H1 (cell line): ENCODE measurements at regions not wholly inside any gene's neighbourhood (a gene's known extent, or its start where the extent isn't known, plus 50 kb on each side); places are given as distances from the start of the nearest gene placed in this dataset.

Experiments
- CTCF ChIA-PET: fragments of 300-600 bp; sonication (Branson Sonifier 250); formaldehyde crosslinking; loops from one replicate; lab custom pipeline; 2021; ENCODE audit not compliant: partially characterized antibody; lab: Charles Lee
- POLR2A ChIA-PET: fragments of 300-600 bp; sonication (Branson Sonifier 250); formaldehyde crosslinking; loops from one replicate; lab custom pipeline; 2021; ENCODE audit warnings: inconsistent platforms; ENCODE audit not compliant: partially characterized antibody; lab: Charles Lee
- DNase-seq, 2 experiments: peaks; one replicate each; pipeline versions ENCODE4 v3.0.0 to v3.0.0-alpha.2; 2010 to 2022; ENCODE audit warnings: low spot score in 2 of 2, low read depth in 1 of 2, mixed read lengths in 1 of 2
- FAIRE-seq: peaks from 2 replicates; lab custom pipeline; 2011; peaks lifted over from hg19 to GRCh38; lab: Jason Lieb, UNC
- H2AFZ ChIP-seq: 2 replicates; pipeline ENCODE4 v1.8.1; 2012; ENCODE audit warnings: low read length, inconsistent platforms
- H2AK5ac ChIP-seq: 2 replicates; pipeline ENCODE4 v1.6.1; 2013; ENCODE audit warnings: low read depth, low read length
- H2BK120ac ChIP-seq: replicated peaks from 2 replicates; pipeline ENCODE3; 2013; ENCODE audit warnings: low read depth, low read length, inconsistent platforms
- H2BK12ac ChIP-seq: 2 replicates; pipeline ENCODE4 v1.6.1; 2013; ENCODE audit warnings: low read depth, low read length
- H2BK15ac ChIP-seq: 2 replicates; pipeline ENCODE4 v1.6.1; 2013; ENCODE audit warnings: low read length
- H2BK20ac ChIP-seq: 2 replicates; pipeline ENCODE4 v1.6.1; 2013; ENCODE audit warnings: low read length
- H2BK5ac ChIP-seq: 2 replicates; pipeline ENCODE4 v1.6.1; 2013; ENCODE audit warnings: low read depth, low read length
- H3K14ac ChIP-seq: 2 replicates; pipeline ENCODE4 v1.6.1; 2013; ENCODE audit warnings: inconsistent platforms; ENCODE audit not compliant: insufficient read length
- H3K18ac ChIP-seq: 2 replicates; pipeline ENCODE4 v1.6.1; 2013; ENCODE audit warnings: low read length; ENCODE audit errors: extremely low read depth
- H3K23ac ChIP-seq: 2 replicates; pipeline ENCODE4 v1.6.1; 2013; ENCODE audit warnings: inconsistent platforms; ENCODE audit not compliant: insufficient read length
- H3K23me2 ChIP-seq: 2 replicates; pipeline ENCODE4 v1.6.1; 2013; ENCODE audit warnings: low read depth, low read length
- H3K27ac ChIP-seq: 2 replicates; pipeline ENCODE4 v1.6.1; 2011; ENCODE audit warnings: low read depth, low read length, inconsistent platforms
- H3K27me3 ChIP-seq, 4 experiments: replicated peaks in 1 of 4; 1 replicate in 1 of 4; 2 replicates in 3 of 4; pipeline versions ENCODE4 v1.6.1 to v1.8.1; 2011 to 2013; ENCODE audit warnings: low read length in 3 of 4, mild to moderate bottlenecking in 3 of 4, inconsistent platforms in 2 of 4, mixed read lengths in 2 of 4, moderate library complexity in 1 of 4; ENCODE audit not compliant: control insufficient read depth in 3 of 4, insufficient read depth in 3 of 4; ENCODE audit errors: extremely low read depth in 1 of 4
- H3K36me3 ChIP-seq, 4 experiments: 2 replicates each; pipeline versions ENCODE4 v1.6.1 to v1.8.1; 2011 to 2013; ENCODE audit warnings: mild to moderate bottlenecking in 4 of 4, low read length in 3 of 4, moderate library complexity in 2 of 4, control low read depth in 1 of 4, inconsistent platforms in 1 of 4; ENCODE audit not compliant: insufficient read depth in 4 of 4, control insufficient read depth in 2 of 4
- H3K4ac ChIP-seq: replicated peaks from 2 replicates; pipeline ENCODE3; 2013; ENCODE audit warnings: low read length, low read depth, mixed read lengths, inconsistent platforms; ENCODE audit not compliant: insufficient read length
- H3K4me1 ChIP-seq, 4 experiments: replicated peaks in 1 of 4; 1 replicate in 1 of 4; 2 replicates in 3 of 4; pipeline versions ENCODE4 v1.6.1 to v1.8.1; 2011 to 2013; ENCODE audit warnings: low read length in 3 of 4, inconsistent platforms in 2 of 4, mixed read lengths in 1 of 4; ENCODE audit not compliant: insufficient read depth in 4 of 4, control insufficient read depth in 3 of 4
- H3K4me2 ChIP-seq, 2 experiments: 2 replicates each; pipeline versions ENCODE4 v1.6.1 to v1.8.1; 2011 to 2013; ENCODE audit warnings: low read depth in 2 of 2, low read length in 2 of 2, control low read depth in 1 of 2, inconsistent platforms in 1 of 2, mild to moderate bottlenecking in 1 of 2; ENCODE audit not compliant: insufficient read depth in 1 of 2
- H3K4me3 ChIP-seq, 4 experiments: fragments of 200-600, 300-600 bp in 1 of 4; sonication (generic), shearing (Covaris generic), sonication (Bioruptor Twin) in 1 of 4; 2 replicates each; pipeline versions ENCODE4 v1.5.1 to v1.8.1; 2011 to 2016; ENCODE audit warnings: low read length in 4 of 4, low read depth in 3 of 4, control low read depth in 2 of 4, inconsistent platforms in 2 of 4, mild to moderate bottlenecking in 2 of 4, mixed read lengths in 1 of 4, moderate library complexity in 1 of 4; ENCODE audit not compliant: insufficient read depth in 2 of 4; ENCODE audit errors: extremely low read depth in 1 of 4
- H3K56ac ChIP-seq: replicated peaks from 2 replicates; pipeline ENCODE3; 2013; ENCODE audit warnings: low read depth, mild to moderate bottlenecking, mixed read lengths, low read length, inconsistent platforms; ENCODE audit not compliant: insufficient read length
- H3K79me1 ChIP-seq: 2 replicates; pipeline ENCODE4 v1.6.1; 2013; ENCODE audit warnings: low read depth, low read length, control low read depth
- H3K79me2 ChIP-seq, 2 experiments: 2 replicates each; pipeline versions ENCODE4 v1.6.1 to v1.8.1; 2012 to 2013; ENCODE audit warnings: low read length in 2 of 2, mild to moderate bottlenecking in 2 of 2, inconsistent platforms in 1 of 2; ENCODE audit not compliant: insufficient read depth in 2 of 2, control insufficient read depth in 1 of 2
- H3K9ac ChIP-seq, 4 experiments: replicated peaks in 1 of 4; 1 replicate in 1 of 4; 2 replicates in 3 of 4; pipeline versions ENCODE4 v1.6.1 to v1.8.1; 2011 to 2013; ENCODE audit warnings: low read depth in 3 of 4, low read length in 3 of 4, control low read depth in 2 of 4, mild to moderate bottlenecking in 2 of 4, moderate library complexity in 2 of 4, inconsistent platforms in 1 of 4; ENCODE audit errors: extremely low read depth in 1 of 4
- H3K9me3 ChIP-seq, 2 experiments: 2 replicates each; pipeline versions ENCODE4 v1.6.1 to v1.8.1; 2012 to 2013; ENCODE audit warnings: mild to moderate bottlenecking in 2 of 2, moderate library complexity in 2 of 2, control low read depth in 1 of 2, inconsistent platforms in 1 of 2, low read depth in 1 of 2, low read length in 1 of 2, mixed read lengths in 1 of 2; ENCODE audit not compliant: insufficient read depth in 2 of 2
- H4K20me1 ChIP-seq, 2 experiments: replicated peaks in 1 of 2; 2 replicates each; pipeline versions ENCODE3 to v1.8.1; 2011 to 2013; ENCODE audit warnings: inconsistent platforms in 2 of 2, low read length in 2 of 2, mild to moderate bottlenecking in 1 of 2; ENCODE audit not compliant: insufficient read depth in 2 of 2, control insufficient read depth in 1 of 2
- H4K5ac ChIP-seq: 2 replicates; pipeline ENCODE4 v1.6.1; 2013; ENCODE audit warnings: low read length, low read depth, mixed read lengths, inconsistent platforms; ENCODE audit not compliant: insufficient read length
- H4K8ac ChIP-seq: 2 replicates; pipeline ENCODE4 v1.8.0; 2013; ENCODE audit warnings: mild to moderate bottlenecking, moderate library complexity, low read length, inconsistent platforms; ENCODE audit not compliant: insufficient read depth; ENCODE audit errors: extremely low read depth
- H4K91ac ChIP-seq: replicated peaks from 2 replicates; pipeline ENCODE3; 2013; ENCODE audit warnings: low read length, mixed read lengths, inconsistent platforms; ENCODE audit not compliant: insufficient read length
- BACH1 ChIP-seq: IDR thresholded peaks from 2 replicates; pipeline ENCODE4 v1.6.1; 2012; ENCODE audit warnings: low read length, improper control_type of control experiment
- BCL11A ChIP-seq, 2 experiments: IDR thresholded peaks; one replicate each; pipeline ENCODE4 v1.6.1; 2011; ENCODE audit warnings: low read depth in 2 of 2, low read length in 2 of 2, mild to moderate bottlenecking in 2 of 2
- CBX5 ChIP-seq: fragments of 300-800, 300-1000 bp; sonication (generic); IDR thresholded peaks from 2 replicates; pipeline ENCODE4 v1.7.1; 2016; ENCODE audit warnings: antibody characterized with exemption, low read length, low read depth
- CHD1 ChIP-seq: IDR thresholded peaks from 2 replicates; pipeline ENCODE4 v1.6.1; 2012; ENCODE audit warnings: low read depth, low read length, improper control_type of control experiment
- KDM1A ChIP-seq: fragments of 200-600, 300-600 bp; sonication (generic); IDR thresholded peaks from 2 replicates; pipeline ENCODE4 v1.7.1; 2016; ENCODE audit warnings: mild to moderate bottlenecking, low read length, borderline replicate concordance
- SP2 ChIP-seq: IDR thresholded peaks from 2 replicates; pipeline ENCODE4 v1.6.1; 2012; ENCODE audit warnings: mild to moderate bottlenecking, low read length, inconsistent platforms
- TAF1 ChIP-seq: IDR thresholded peaks from 2 replicates; pipeline ENCODE4 v1.6.1; 2011; ENCODE audit warnings: mild to moderate bottlenecking, low read depth, low read length
- WGBS, 2 experiments: shearing (Covaris generic) in 1 of 2; methylation state at CpG; one replicate each; pipeline versions ENCODE4 v1.1.6 to v1.1.7; 2013 to 2015; ENCODE audit warnings: low lambda C conversion rate in 2 of 2, mixed read lengths in 2 of 2, inconsistent platforms in 1 of 2, low coverage in 1 of 2, missing lambda C conversion rate in 1 of 2; ENCODE audit not compliant: insufficient replicate concordance in 2 of 2, insufficient coverage in 1 of 2, insufficient read length in 1 of 2; ENCODE audit errors: extremely low coverage in 1 of 2, missing lambda C conversion rate in 1 of 2; 5-methylcytosine and 5-hydroxymethylcytosine counted together
- TF ChIP-seq, protein P1 (sequence below): IDR thresholded peaks from 2 replicates; pipeline ENCODE4 v1.6.1; 2011; ENCODE audit warnings: low read length, improper control_type of control experiment

DNA sequence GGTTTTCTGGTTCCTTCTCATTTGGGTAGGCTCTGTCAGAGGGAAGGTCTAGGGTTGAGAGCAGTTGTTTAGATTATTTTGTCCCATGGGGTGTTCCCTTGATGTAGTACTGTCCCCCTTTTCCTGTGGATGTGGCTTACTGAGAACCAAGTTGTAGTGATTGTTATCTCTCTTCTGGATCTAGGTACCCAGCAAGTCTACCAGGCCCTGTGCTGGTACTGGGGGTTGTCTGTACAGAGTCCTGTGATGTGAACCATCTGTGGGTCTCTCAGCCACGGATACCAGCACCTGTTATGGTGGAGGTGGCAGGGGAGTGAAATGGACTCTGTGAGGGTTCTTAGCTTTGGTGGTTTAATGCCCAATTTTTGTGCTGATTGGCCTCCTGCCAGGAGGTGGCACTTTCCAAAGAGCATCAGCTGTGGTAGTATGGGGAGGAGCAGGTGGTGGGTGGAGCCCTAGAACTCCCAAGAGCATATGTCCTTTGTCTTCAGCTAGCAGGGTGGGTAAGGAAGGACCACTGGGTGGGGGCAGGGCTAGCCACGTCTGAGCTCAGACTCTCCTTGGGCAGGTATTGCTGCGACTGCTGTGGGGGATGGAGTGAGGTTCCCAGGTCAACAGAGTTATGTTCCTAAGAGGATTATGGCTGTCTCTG is 179.3 kb upstream of the BTG1 start:
- no peaks in the 10 kb centered on the region for H3K79me1 ChIP-seq
- no peak overlapping the region for H2BK120ac ChIP-seq
- H3K9me3 ChIP-seq: no peaks in the 10 kb centered on the region
- CTCF ChIA-PET: interaction anchor here (1.3 kb wide), 1 partner anchor 83 kb away, joined by 3 read pairs; no protein-coding TSS in a partner anchor
- no peaks in the 10 kb centered on the region for H3K4me1 ChIP-seq
- H3K9ac ChIP-seq: no peak overlapping the region
- no peak overlapping the region for H3K14ac ChIP-seq
- H3K56ac ChIP-seq: no peak overlapping the region
- POLR2A ChIA-PET: no interaction called here
- H3K4ac ChIP-seq: no peak overlapping the region
- no peaks in the 10 kb centered on the region for H4K20me1 ChIP-seq
- H2BK15ac ChIP-seq: no peak overlapping the region
- H3K23ac ChIP-seq: no peak overlapping the region
- H3K36me3 ChIP-seq: no peaks in the 10 kb centered on the region
- no peak overlapping the region for H2BK12ac ChIP-seq
- H3K27ac ChIP-seq: no peak overlapping the region
- H4K8ac ChIP-seq: no peak overlapping the region; the same call in 1 of the 2 replicates
- H3K27me3 ChIP-seq: no peaks in the 10 kb centered on the region
- DNase-seq: no peak
- no peaks in the 10 kb centered on the region for H3K79me2 ChIP-seq
- no peak overlapping the region for H4K5ac ChIP-seq
- H3K18ac ChIP-seq: no peak overlapping the region
- H2BK5ac ChIP-seq: no peak overlapping the region
- TF ChIP-seq TAF1: no peak
- no peak for TF ChIP-seq CHD1
- TF ChIP-seq SP2: no peak
- TF ChIP-seq, protein P1, sequence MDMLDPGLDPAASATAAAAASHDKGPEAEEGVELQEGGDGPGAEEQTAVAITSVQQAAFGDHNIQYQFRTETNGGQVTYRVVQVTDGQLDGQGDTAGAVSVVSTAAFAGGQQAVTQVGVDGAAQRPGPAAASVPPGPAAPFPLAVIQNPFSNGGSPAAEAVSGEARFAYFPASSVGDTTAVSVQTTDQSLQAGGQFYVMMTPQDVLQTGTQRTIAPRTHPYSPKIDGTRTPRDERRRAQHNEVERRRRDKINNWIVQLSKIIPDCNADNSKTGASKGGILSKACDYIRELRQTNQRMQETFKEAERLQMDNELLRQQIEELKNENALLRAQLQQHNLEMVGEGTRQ: no peak
- no peak for TF ChIP-seq KDM1A
- TF ChIP-seq CBX5: no peak
- no peak for TF ChIP-seq BACH1
- no peak for TF ChIP-seq BCL11A (IDR thresholded peaks at IDR 0.05; ENCODE audit: low read depth in 2 of 2, low read length in 2 of 2)
- no peak overlapping the region for H2BK20ac ChIP-seq
- WGBS, 2 experiments: 77% methylated on average over 2 of the region's 3 CpGs; no CpG with 5 or more reads in 1 of the 2 experiments
- no peak for FAIRE-seq
- no peak overlapping the region for H2AK5ac ChIP-seq
- H3K4me3 ChIP-seq: no peak overlapping the region
- H3K23me2 ChIP-seq: no peaks in the 10 kb centered on the region
- no peak overlapping the region for H3K4me2 ChIP-seq
- no peak overlapping the region for H4K91ac ChIP-seq
- no peak overlapping the region for H2AFZ ChIP-seq
